Fibroblast of mammary gland (primary cell): ENCODE measurements at regions not wholly inside any gene's neighbourhood (a gene's known extent, or its start where the extent isn't known, plus 50 kb on each side); places are given as distances from the start of the nearest gene placed in this dataset.
"Not testable (repeated sequence)": the region's sequence is repeated elsewhere in the genome, so short reads cannot be mapped to it uniquely, and the experiment has no call there.

Experiments
- DNase-seq: peaks from one replicate; pipeline ENCODE4 v3.0.0-alpha.2; 2010; ENCODE audit warnings: low read depth
- H3K4me3 ChIP-seq: 2 replicates; pipeline ENCODE4 v1.5.1; 2011; ENCODE audit warnings: low read depth, mild to moderate bottlenecking, low read length, moderate library complexity; ENCODE audit not compliant: control insufficient read depth
- CTCF ChIP-seq: conservative IDR thresholded peaks from 2 replicates; pipeline ENCODE4 v1.5.1; 2011; ENCODE audit warnings: low read depth, low read length, inconsistent platforms; ENCODE audit not compliant: control insufficient read depth, insufficient read depth

- no peak overlapping the region for H3K4me3 ChIP-seq
- no peak for DNase-seq
- no peak for TF ChIP-seq CTCF
These were observed 84.9 kb upstream of the MYO10 start for GRCh38 chr5:17020678-17021601.

- H3K4me3 ChIP-seq: no peak overlapping the region
- no peak for DNase-seq
- TF ChIP-seq CTCF: no peak
These were observed 85.5 kb upstream of the MYO10 start for GRCh38 chr5:17021602-17021932.

- no peak overlapping the region for H3K4me3 ChIP-seq
- TF ChIP-seq CTCF: no peak
- DNase-seq: no peak
These were observed 86.2 kb upstream of the MYO10 start for GRCh38 chr5:17022296-17022695.

GRCh38 chr5:17024686-17025180 lies 88.6 kb upstream of the MYO10 start:
- no peak overlapping the region for H3K4me3 ChIP-seq
- no peak for TF ChIP-seq CTCF
- peak; percentile 54 for DNase-seq

GRCh38 chr5:17031659-17032277 lies 95.7 kb upstream of the MYO10 start:
- DNase-seq, H3K4me3 ChIP-seq: not testable (repeated sequence)

- DNase-seq, H3K4me3 ChIP-seq: not testable (repeated sequence)
These were observed 96.4 kb upstream of the MYO10 start for GRCh38 chr5:17032314-17032985.

GRCh38 chr5:17034992-17035391 lies 98.9 kb upstream of the MYO10 start:
- H3K4me3 ChIP-seq, DNase-seq: not testable (repeated sequence)

- H3K4me3 ChIP-seq: no peak overlapping the region
- no peak for TF ChIP-seq CTCF
- DNase-seq: peak; percentile 46
These were observed 101.7 kb upstream of the MYO10 start for GRCh38 chr5:17037751-17038150.
